Smooth muscle cell (in vitro differentiated cells): ENCODE measurements at regions not wholly inside any gene's neighbourhood (a gene's known extent, or its start where the extent isn't known, plus 50 kb on each side); places are given as distances from the start of the nearest gene placed in this dataset.

Experiments
- DNase-seq: peaks from one replicate; lab custom pipeline; 2025; ENCODE audit not compliant: unreplicated experiment; lab: John Stamatoyannopoulos, UW
- H2AFZ ChIP-seq: fragments of 200-600 bp; sonication (generic); 2 replicates; pipeline ENCODE4 v1.6.0; 2016; ENCODE audit warnings: antibody characterized with exemption, low read depth, mild to moderate bottlenecking
- H3F3A ChIP-seq: fragments of 200-600 bp; sonication (generic); 2 replicates; pipeline ENCODE4 v1.6.0; 2017; ENCODE audit warnings: antibody characterized with exemption, low read depth
- H3K27ac ChIP-seq: fragments of 200-600 bp; sonication (generic); 2 replicates; pipeline ENCODE4 v1.5.1; 2016; ENCODE audit warnings: low read depth, mild to moderate bottlenecking
- H3K27me3 ChIP-seq: fragments of 200-600 bp; sonication (generic); 2 replicates; pipeline ENCODE4 v1.6.1; 2016; ENCODE audit warnings: low read depth, mild to moderate bottlenecking
- H3K36me3 ChIP-seq: fragments of 200-600 bp; sonication (generic); 2 replicates; pipeline ENCODE4 v1.5.1; 2016; ENCODE audit warnings: low read depth
- H3K4me1 ChIP-seq: fragments of 200-600 bp; sonication (generic); 2 replicates; pipeline ENCODE4 v1.5.1; 2016; ENCODE audit warnings: low read depth
- H3K4me2 ChIP-seq: fragments of 200-600 bp; sonication (generic); 2 replicates; pipeline ENCODE4 v1.6.0; 2016; ENCODE audit warnings: mild to moderate bottlenecking
- H3K4me3 ChIP-seq: fragments of 200-600 bp; sonication (generic); 2 replicates; pipeline ENCODE4 v1.5.1; 2016; ENCODE audit warnings: mild to moderate bottlenecking
- H3K79me2 ChIP-seq: fragments of 200-600 bp; sonication (generic); 2 replicates; pipeline ENCODE4 v1.6.0; 2016; ENCODE audit warnings: low read depth, mild to moderate bottlenecking
- H3K9ac ChIP-seq: fragments of 200-600 bp; sonication (generic); 2 replicates; pipeline ENCODE4 v1.6.0; 2016; ENCODE audit warnings: low read depth
- H3K9me3 ChIP-seq: fragments of 200-600 bp; sonication (generic); replicated peaks from 2 replicates; pipeline ENCODE4 v1.5.1; 2016; ENCODE audit warnings: low read depth
- H4K20me1 ChIP-seq: fragments of 200-600 bp; sonication (generic); 2 replicates; pipeline ENCODE4 v1.6.0; 2016; ENCODE audit warnings: low read depth
- WGBS: methylation state at CpG from one replicate; pipeline ENCODE4 v1.1.7; 2016; ENCODE audit warnings: low lambda C conversion rate; 5-methylcytosine and 5-hydroxymethylcytosine counted together
- TF ChIP-seq, protein P1 (sequence below): fragments of 200-600 bp; sonication (generic); IDR thresholded peaks from 2 replicates; pipeline ENCODE4 v1.5.1; 2017; ENCODE audit warnings: borderline replicate concordance, mild to moderate bottlenecking, antibody characterized with exemption; ENCODE audit not compliant: insufficient read depth, poor library complexity, severe bottlenecking

DNA sequence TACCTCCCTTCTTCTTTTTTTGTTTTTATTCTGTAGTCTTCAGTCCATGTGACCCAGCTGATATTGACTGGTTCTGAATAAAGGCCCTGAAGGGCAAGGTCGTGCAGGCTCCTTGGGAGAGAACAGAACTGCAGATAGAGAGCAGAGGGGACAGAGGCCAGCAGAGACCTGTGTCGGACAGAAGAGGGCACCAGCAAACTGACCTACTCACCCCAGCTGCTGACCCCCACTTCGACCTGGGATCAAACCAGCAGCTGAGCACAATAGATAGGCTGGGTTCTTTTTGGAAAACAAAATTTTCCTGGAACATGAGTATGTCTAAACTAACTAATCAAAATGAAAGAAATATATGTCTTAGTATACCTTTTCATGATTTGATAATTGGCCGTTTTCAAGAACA is 695.1 kb downstream of the NR2F1-AS1 start:
- Histone ChIP-seq H3K4me3 (no peak overlapping the region), H2AFZ (no peak overlapping the region), H3K9me3 (no peaks in the 10 kb centered on the region), H3K79me2 (no peaks in the 10 kb centered on the region), H3K4me1 (peaks cover 15% of the 10 kb centered on the region), H3K27me3 (peaks cover 5% of the 10 kb centered on the region), H3K36me3 (no peaks in the 10 kb centered on the region), H4K20me1 (no peaks in the 10 kb centered on the region), H3K9ac (no peak overlapping the region), H3K27ac (no peak overlapping the region), H3F3A (no peaks in the 10 kb centered on the region), H3K4me2 (no peak overlapping the region)
- no peak for DNase-seq
- TF ChIP-seq, protein P1, sequence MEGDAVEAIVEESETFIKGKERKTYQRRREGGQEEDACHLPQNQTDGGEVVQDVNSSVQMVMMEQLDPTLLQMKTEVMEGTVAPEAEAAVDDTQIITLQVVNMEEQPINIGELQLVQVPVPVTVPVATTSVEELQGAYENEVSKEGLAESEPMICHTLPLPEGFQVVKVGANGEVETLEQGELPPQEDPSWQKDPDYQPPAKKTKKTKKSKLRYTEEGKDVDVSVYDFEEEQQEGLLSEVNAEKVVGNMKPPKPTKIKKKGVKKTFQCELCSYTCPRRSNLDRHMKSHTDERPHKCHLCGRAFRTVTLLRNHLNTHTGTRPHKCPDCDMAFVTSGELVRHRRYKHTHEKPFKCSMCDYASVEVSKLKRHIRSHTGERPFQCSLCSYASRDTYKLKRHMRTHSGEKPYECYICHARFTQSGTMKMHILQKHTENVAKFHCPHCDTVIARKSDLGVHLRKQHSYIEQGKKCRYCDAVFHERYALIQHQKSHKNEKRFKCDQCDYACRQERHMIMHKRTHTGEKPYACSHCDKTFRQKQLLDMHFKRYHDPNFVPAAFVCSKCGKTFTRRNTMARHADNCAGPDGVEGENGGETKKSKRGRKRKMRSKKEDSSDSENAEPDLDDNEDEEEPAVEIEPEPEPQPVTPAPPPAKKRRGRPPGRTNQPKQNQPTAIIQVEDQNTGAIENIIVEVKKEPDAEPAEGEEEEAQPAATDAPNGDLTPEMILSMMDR = no peak
- 45% methylated on average over 4 of the region's 4 CpGs for WGBS

DNA sequence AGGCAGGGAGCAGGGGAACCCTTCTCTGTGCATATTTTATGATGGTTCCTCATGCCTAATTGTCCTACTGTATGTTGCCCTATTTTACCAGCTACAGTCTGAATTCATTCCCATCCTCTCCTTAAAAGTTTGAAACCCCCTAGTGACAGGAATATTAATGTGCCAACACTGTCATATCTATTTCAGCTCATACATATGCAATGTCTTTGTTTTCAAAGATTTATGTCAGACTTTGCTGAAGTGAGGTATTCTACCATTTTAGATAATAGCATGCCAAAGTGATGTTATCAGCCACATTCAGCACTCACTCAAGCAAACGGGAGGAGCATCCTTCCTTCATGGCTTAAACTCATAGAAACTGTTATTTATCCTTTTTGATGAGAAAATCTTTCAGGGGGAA is 696.5 kb downstream of the NR2F1-AS1 start:
- H3K4me3 ChIP-seq = no peak overlapping the region
- no peak for DNase-seq
- H2AFZ ChIP-seq = no peak overlapping the region
- no peaks in the 10 kb centered on the region for H3F3A ChIP-seq
- no peak overlapping the region for H3K27ac ChIP-seq
- no peaks in the 10 kb centered on the region for H4K20me1 ChIP-seq
- H3K36me3 ChIP-seq = no peaks in the 10 kb centered on the region
- H3K9me3 ChIP-seq = no peaks in the 10 kb centered on the region
- no peaks in the 10 kb centered on the region for H3K79me2 ChIP-seq
- no peak overlapping the region for H3K4me2 ChIP-seq
- TF ChIP-seq, protein P1 = no peak
- peaks cover 30% of the 10 kb centered on the region for H3K4me1 ChIP-seq
- 9% methylated on average over 1 of the region's 1 CpG for WGBS
- no peak overlapping the region for H3K9ac ChIP-seq
- peaks cover 19% of the 10 kb centered on the region for H3K27me3 ChIP-seq

DNA sequence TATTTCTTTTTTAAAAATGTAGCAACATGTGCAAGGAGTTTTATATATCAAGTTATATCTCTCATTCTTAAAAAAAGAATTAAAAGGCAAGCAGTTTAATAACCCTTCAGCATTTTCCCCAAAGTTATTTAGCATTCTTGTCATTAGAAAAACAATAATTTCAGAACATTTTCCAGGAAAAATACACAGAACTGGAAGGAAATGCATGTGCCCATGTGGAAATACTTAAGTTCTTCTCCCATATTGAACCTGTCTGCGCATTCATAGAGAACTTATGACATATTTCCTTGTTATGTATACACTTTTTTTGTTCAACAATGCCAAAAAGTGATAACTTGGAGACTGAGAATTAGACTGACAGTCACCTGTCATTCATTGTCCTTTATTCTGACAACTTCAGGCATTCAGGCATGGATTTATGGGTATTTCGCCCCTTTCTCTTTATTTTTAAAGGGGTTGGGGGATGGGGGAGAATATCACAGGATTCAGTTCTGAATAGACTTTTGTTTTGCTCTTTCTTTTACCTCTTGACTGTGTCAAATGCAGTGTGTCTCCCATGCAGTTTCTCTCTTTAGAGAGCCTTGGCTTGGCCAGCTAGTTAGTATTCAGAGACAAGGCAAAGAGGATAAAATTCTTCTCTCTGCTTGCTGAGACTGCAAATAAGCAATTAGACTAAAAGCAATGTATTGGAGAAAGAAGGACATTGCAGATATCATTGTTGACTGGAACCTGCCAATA is 701.0 kb downstream of the NR2F1-AS1 start:
- no peak for DNase-seq
- 92% methylated on average over 2 of the region's 2 CpGs for WGBS
- no peak overlapping the region for H3K27ac ChIP-seq
- H3K27me3 ChIP-seq = peaks cover 24% of the 10 kb centered on the region
- H2AFZ ChIP-seq = no peak overlapping the region
- H3K79me2 ChIP-seq = no peaks in the 10 kb centered on the region
- H3K4me3 ChIP-seq = no peak overlapping the region
- no peaks in the 10 kb centered on the region for H3F3A ChIP-seq
- TF ChIP-seq, protein P1 = no peak
- no peaks in the 10 kb centered on the region for H4K20me1 ChIP-seq
- H3K4me1 ChIP-seq = peaks cover 27% of the 10 kb centered on the region
- no peaks in the 10 kb centered on the region for H3K36me3 ChIP-seq
- H3K9me3 ChIP-seq = no peaks in the 10 kb centered on the region
- H3K9ac ChIP-seq = no peak overlapping the region
- H3K4me2 ChIP-seq = no peak overlapping the region

DNA sequence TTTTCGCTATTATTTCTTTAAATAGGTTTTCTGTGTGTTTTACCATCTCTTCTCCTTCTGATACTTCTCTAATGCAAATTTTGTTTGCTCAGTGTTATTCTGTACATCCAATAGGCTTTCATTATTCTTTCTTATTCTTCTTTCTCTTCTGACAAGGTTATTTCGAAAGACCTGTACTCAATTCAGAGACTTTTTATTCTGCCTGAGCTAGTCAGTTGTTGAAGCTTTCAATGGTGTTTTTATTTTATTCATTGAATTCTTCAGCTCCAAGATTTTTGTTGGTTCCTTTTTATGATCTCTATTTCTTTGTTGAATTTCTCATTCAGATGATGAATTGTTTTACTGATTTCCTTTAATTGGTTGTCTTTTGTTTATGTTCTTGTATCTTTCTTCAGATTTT is 706.2 kb downstream of the NR2F1-AS1 start:
- WGBS = 87% methylated on average over 2 of the region's 2 CpGs
- Histone ChIP-seq H2AFZ (no peak overlapping the region), H3K36me3 (no peaks in the 10 kb centered on the region), H3K27me3 (peaks cover 7% of the 10 kb centered on the region), H3K4me2 (no peak overlapping the region), H3K27ac (no peak overlapping the region), H4K20me1 (no peaks in the 10 kb centered on the region), H3K9me3 (no peaks in the 10 kb centered on the region), H3K4me1 (peaks cover 8% of the 10 kb centered on the region), H3F3A (no peaks in the 10 kb centered on the region), H3K9ac (no peak overlapping the region), H3K79me2 (no peaks in the 10 kb centered on the region), H3K4me3 (no peak overlapping the region)
- TF ChIP-seq, protein P1 = no peak
- DNase-seq = no peak
